Testis (tissue), 2 donors: ENCODE measurements at regions not wholly inside any gene's neighbourhood (a gene's known extent, or its start where the extent isn't known, plus 50 kb on each side); places are given as distances from the start of the nearest gene placed in this dataset.

Source experiments
- DNase-seq: peaks from one replicate; pipeline ENCODE4 v3.0.0-alpha.2; 2019
- H3K27ac ChIP-seq, 2 donors: fragments of 200-600 bp; sonication (generic); one replicate each; pipeline ENCODE4 v1.5.1; 2019
- H3K27me3 ChIP-seq: fragments of 200-600 bp; sonication (generic); one replicate; pipeline ENCODE4 v1.5.1; 2019
- H3K36me3 ChIP-seq: fragments of 200-600 bp; sonication (generic); one replicate; pipeline ENCODE4 v1.5.1; 2017; ENCODE audit warnings: low read depth; ENCODE audit errors: missing control alignments
- H3K4me1 ChIP-seq: fragments of 200-600 bp; sonication (generic); one replicate; pipeline ENCODE4 v1.5.1; 2019
- H3K4me3 ChIP-seq, 2 donors: fragments of 200-600 bp; sonication (generic); one replicate each; pipeline ENCODE4 v1.5.1; 2017 to 2019
- H3K9me3 ChIP-seq: fragments of 200-600 bp; sonication (generic); one replicate; pipeline ENCODE4 v1.5.1; 2017
- CTCF ChIP-seq, 3 experiments: fragments of 450-650 bp in 2 of 3; fragments of 200-600 bp in 1 of 3; sonication (generic) in 1 of 3; IDR thresholded peaks; one replicate each; pipeline ENCODE4 v1.5.1; 2016 to 2019; ENCODE audit warnings: antibody characterized with exemption in 3 of 3, mild to moderate bottlenecking in 2 of 3, moderate library complexity in 1 of 3
- POLR2A ChIP-seq: fragments of 450-650 bp; IDR thresholded peaks from one replicate; pipeline ENCODE4 v1.6.1; 2017; ENCODE audit warnings: antibody characterized with exemption, mild to moderate bottlenecking, moderate library complexity
- WGBS, 2 donors: methylation state at CpG; one replicate each; pipeline ENCODE4 v1.1.5; 2018; 5-methylcytosine and 5-hydroxymethylcytosine counted together
- intact Hi-C: fragments of 100-400 bp; cut with DNase I; formaldehyde crosslinking; loops from one replicate; pipeline ENCODE4 v1.15.1; 2023; ENCODE audit warnings: low total_unique reads

- intact Hi-C loops = no loop called here
- DNase-seq = no peak
- WGBS, 2 donors = 85 to 97% methylated on average over 7 of the region's 7 CpGs
- no peaks in the 10 kb centered on the region for H3K36me3 ChIP-seq
- H3K27ac ChIP-seq = no peak overlapping the region
- no peaks in the 10 kb centered on the region for H3K27me3 ChIP-seq
- H3K4me1 ChIP-seq = no peaks in the 10 kb centered on the region
- TF ChIP-seq POLR2A (no peak), CTCF (IDR thresholded peaks at IDR 0.05) (no peak)
- H3K4me3 ChIP-seq = no peak overlapping the region
- no peaks in the 10 kb centered on the region for H3K9me3 ChIP-seq
These were observed 444.7 kb downstream of the ADGRL2 start for GRCh38 chr1:82245345-82246014.

- H3K27me3 ChIP-seq = no peaks in the 10 kb centered on the region
- H3K36me3 ChIP-seq = no peaks in the 10 kb centered on the region
- 59 to 64% methylated on average over 3 of the region's 3 CpGs for WGBS, 2 donors
- intact Hi-C loops = no loop called here
- H3K4me3 ChIP-seq = no peak overlapping the region
- TF ChIP-seq CTCF (IDR thresholded peaks at IDR 0.05) (no peak), POLR2A (no peak)
- H3K4me1 ChIP-seq = no peaks in the 10 kb centered on the region
- no peak for DNase-seq
- no peak overlapping the region for H3K27ac ChIP-seq
- H3K9me3 ChIP-seq = no peaks in the 10 kb centered on the region
These were observed 439.8 kb downstream of the ADGRL2 start for GRCh38 chr1:82240571-82240970.

GRCh38 chr1:82230667-82231066, 429.9 kb downstream of the ADGRL2 start:
- no peak for TF ChIP-seq POLR2A
- TF ChIP-seq CTCF (IDR thresholded peaks at IDR 0.05) = no peak
- H3K27ac ChIP-seq = no peak overlapping the region
- intact Hi-C loops = no loop called here
- 85 to 86% methylated on average over 4 of the region's 4 CpGs for WGBS, 2 donors
- no peaks in the 10 kb centered on the region for H3K9me3 ChIP-seq
- DNase-seq = no peak
- no peaks in the 10 kb centered on the region for H3K27me3 ChIP-seq
- no peaks in the 10 kb centered on the region for H3K36me3 ChIP-seq
- no peaks in the 10 kb centered on the region for H3K4me1 ChIP-seq
- H3K4me3 ChIP-seq = no peak overlapping the region

- DNase-seq = peak; percentile 17
- no peaks in the 10 kb centered on the region for H3K9me3 ChIP-seq
- no peaks in the 10 kb centered on the region for H3K4me1 ChIP-seq
- intact Hi-C loops = no loop called here
- 45 to 46% methylated on average over 3 of the region's 3 CpGs for WGBS, 2 donors
- no peak for TF ChIP-seq POLR2A
- TF ChIP-seq CTCF (IDR thresholded peaks at IDR 0.05) = no peak
- no peak overlapping the region for H3K4me3 ChIP-seq
- no peak overlapping the region for H3K27ac ChIP-seq
- no peaks in the 10 kb centered on the region for H3K36me3 ChIP-seq
- H3K27me3 ChIP-seq = no peaks in the 10 kb centered on the region
These were observed 426.8 kb downstream of the ADGRL2 start for GRCh38 chr1:82227306-82228095.

GRCh38 chr1:82226186-82226505, 425.4 kb downstream of the ADGRL2 start:
- Histone ChIP-seq H3K4me1 (no peaks in the 10 kb centered on the region), H3K4me3 (no peak overlapping the region), H3K36me3 (no peaks in the 10 kb centered on the region), H3K9me3 (no peaks in the 10 kb centered on the region), H3K27me3 (no peaks in the 10 kb centered on the region), H3K27ac (no peak overlapping the region)
- no peak for DNase-seq
- TF ChIP-seq POLR2A (no peak), CTCF (IDR thresholded peaks at IDR 0.05) (no peak)
- intact Hi-C loops = no loop called here
- 77 to 90% methylated on average over 1 of the region's 1 CpG for WGBS, 2 donors
